ENCODE measurements at regions not wholly inside any gene's neighbourhood (a gene's known extent, or its start where the extent isn't known, plus 50 kb on each side); places are given as distances from the start of the nearest gene placed in this dataset.
"Not testable (repeated sequence)": the region's sequence is repeated elsewhere in the genome, so short reads cannot be mapped to it uniquely, and the experiment has no call there.

DNA sequence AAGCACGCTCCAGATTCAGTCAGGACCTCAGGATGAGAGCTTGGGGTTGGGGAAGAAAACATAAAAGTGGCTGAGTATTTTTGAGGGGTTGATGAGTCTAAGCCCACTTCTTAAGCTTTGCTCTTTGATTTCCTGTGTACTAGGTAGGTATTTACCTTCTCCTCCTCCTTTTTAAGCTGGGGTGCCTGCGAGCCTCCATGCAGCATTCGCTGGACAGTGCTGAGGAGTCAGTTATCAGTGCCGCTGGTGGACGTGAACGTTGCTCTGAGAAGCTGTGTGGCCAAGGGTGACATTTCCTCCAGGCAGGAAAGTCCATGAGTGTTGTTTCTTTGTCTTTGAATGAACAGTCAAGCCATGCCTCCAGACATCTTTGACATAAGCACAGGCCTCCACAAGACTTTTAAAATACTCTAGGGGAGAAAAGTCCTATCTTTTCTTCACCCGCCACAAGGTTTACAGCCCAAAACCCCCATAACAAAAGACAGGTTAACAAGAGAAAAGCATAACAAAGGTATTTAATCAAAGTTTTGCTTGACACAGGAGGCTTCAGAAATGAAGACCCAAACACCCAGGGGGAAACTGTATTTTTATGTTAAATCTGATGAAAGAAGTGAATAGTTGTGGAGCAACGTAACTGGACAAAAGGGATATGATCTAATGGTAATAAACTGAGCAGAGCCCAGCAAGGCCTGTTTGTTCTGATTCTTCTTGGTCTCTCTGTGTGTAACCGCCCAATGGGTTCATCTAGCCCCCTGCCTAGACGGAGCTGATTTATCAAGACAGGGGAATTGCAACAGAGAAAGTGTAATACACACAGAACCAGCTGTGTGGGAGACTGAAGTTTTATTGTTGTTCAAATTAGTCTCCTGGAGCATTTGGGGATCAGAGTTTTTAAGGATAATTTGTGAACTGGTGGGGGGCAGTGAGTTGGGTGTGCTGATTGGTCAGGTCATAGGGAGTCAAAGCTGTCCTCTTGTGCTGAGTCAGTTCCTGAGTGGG, 217.9 kb downstream of the SPATA31A1 start:
- not testable (repeated sequence) for H4K91ac ChIP-seq (ENCODE audit: low read length); H3K4me1 ChIP-seq (ENCODE audit: control insufficient read depth, insufficient read depth, low read depth, low read length); H3K27me3 ChIP-seq (ENCODE audit: control insufficient read depth in 1 of 2, insufficient read depth in 1 of 2, low read length in 2 of 2); H2BK15ac ChIP-seq (ENCODE audit: low read depth, poor library complexity, severe bottlenecking); H2BK120ac ChIP-seq (ENCODE audit: low read depth, low read length); DNase-seq; H2BK12ac ChIP-seq (ENCODE audit: low read length in 2 of 2); H2AFZ ChIP-seq (ENCODE audit: low read depth, low read length); H3K9ac ChIP-seq (ENCODE audit: low read length); H3K79me1 ChIP-seq (replicated peaks; ENCODE audit: low read length, poor library complexity, severe bottlenecking); H3K27ac ChIP-seq (ENCODE audit: low read length, poor library complexity, severe bottlenecking); H3K14ac ChIP-seq (ENCODE audit: low read length in 2 of 2); H3K36me3 ChIP-seq (ENCODE audit: control insufficient read depth in 1 of 2, insufficient read depth in 2 of 2, low read depth in 1 of 2, low read length in 2 of 2); H2BK5ac ChIP-seq (ENCODE audit: low read depth, low read length, poor library complexity, severe bottlenecking); H4K8ac ChIP-seq (ENCODE audit: low read length); H3K9me3 ChIP-seq (ENCODE audit: control insufficient read depth, low read length); H3K4ac ChIP-seq (ENCODE audit: low read depth in 1 of 2, low read length in 2 of 2); H2AK5ac ChIP-seq (ENCODE audit: low read length, severe bottlenecking); H3K4me3 ChIP-seq (ENCODE audit: insufficient read depth in 1 of 2, low read depth in 1 of 2, low read length in 2 of 2); H3K18ac ChIP-seq (ENCODE audit: low read depth in 1 of 2, low read length in 2 of 2); H3K4me2 ChIP-seq (ENCODE audit: low read length, poor library complexity, severe bottlenecking); H3K23ac ChIP-seq (ENCODE audit: low read length in 2 of 2)
- 54% methylated on average over 2 of the region's 10 CpGs for WGBS

DNA sequence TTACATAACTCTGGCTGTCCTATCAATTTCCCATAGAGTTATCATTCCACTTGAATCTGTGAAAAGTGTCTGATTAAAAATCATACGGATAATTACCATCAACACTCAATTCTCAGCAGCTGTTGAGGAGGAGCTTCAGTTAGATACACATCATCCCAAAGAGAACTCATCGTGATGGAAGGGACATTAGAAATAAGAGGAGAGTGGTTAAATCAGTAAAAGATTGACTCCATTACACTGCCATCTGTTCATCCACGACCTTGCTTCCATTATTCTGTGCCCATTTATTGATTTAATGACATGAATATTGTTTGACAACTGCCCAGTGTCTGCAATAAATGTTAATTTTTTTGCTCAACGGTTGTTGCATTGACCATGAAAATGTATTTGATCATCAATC, 223.5 kb downstream of the SPATA31A1 start:
- not testable (repeated sequence) for H3K79me1 ChIP-seq (replicated peaks; ENCODE audit: low read length, poor library complexity, severe bottlenecking); H3K14ac ChIP-seq (ENCODE audit: low read length in 2 of 2); DNase-seq; H3K4me3 ChIP-seq (ENCODE audit: insufficient read depth in 1 of 2, low read depth in 1 of 2, low read length in 2 of 2); H2BK15ac ChIP-seq (ENCODE audit: low read depth, poor library complexity, severe bottlenecking); H3K36me3 ChIP-seq (ENCODE audit: control insufficient read depth in 1 of 2, insufficient read depth in 2 of 2, low read depth in 1 of 2, low read length in 2 of 2); H3K27me3 ChIP-seq (ENCODE audit: control insufficient read depth in 1 of 2, insufficient read depth in 1 of 2, low read length in 2 of 2); H3K9me3 ChIP-seq (ENCODE audit: control insufficient read depth, low read length); H3K4me1 ChIP-seq (ENCODE audit: control insufficient read depth, insufficient read depth, low read depth, low read length); H3K18ac ChIP-seq (ENCODE audit: low read depth in 1 of 2, low read length in 2 of 2); H2BK12ac ChIP-seq (ENCODE audit: low read length in 2 of 2); H4K8ac ChIP-seq (ENCODE audit: low read length); H3K9ac ChIP-seq (ENCODE audit: low read length); H3K27ac ChIP-seq (ENCODE audit: low read length, poor library complexity, severe bottlenecking); H4K91ac ChIP-seq (ENCODE audit: low read length); H3K23ac ChIP-seq (ENCODE audit: low read length in 2 of 2); H2AFZ ChIP-seq (ENCODE audit: low read depth, low read length); H2BK120ac ChIP-seq (ENCODE audit: low read depth, low read length); H3K4ac ChIP-seq (ENCODE audit: low read depth in 1 of 2, low read length in 2 of 2); H2AK5ac ChIP-seq (ENCODE audit: low read length, severe bottlenecking); H3K4me2 ChIP-seq (ENCODE audit: low read length, poor library complexity, severe bottlenecking); H2BK5ac ChIP-seq (ENCODE audit: low read depth, low read length, poor library complexity, severe bottlenecking)
- no CpG with 5 or more reads among the region's 4 CpGs for WGBS

DNA sequence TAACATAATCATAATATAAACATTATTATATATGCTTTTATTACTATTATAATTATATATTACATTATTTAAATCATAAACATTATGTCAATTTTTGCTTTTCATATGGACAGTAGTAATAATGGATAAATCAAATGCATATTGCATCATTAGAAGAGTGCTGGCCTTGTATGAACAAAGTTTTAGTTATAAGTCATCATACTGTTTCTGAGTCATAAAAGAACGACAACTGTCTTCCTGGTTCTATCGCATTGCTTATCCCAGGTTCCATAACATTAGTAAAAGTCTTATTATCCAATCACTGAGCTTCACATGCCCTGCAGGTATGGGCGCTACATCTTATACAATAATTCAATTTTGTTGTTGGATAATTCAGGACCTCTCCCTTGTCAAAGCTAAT, 225.8 kb downstream of the SPATA31A1 start:
- H3K79me1 ChIP-seq (replicated peaks; ENCODE audit: low read length, poor library complexity, severe bottlenecking); H3K9me3 ChIP-seq (ENCODE audit: control insufficient read depth, low read length); H3K18ac ChIP-seq (ENCODE audit: low read depth in 1 of 2, low read length in 2 of 2); DNase-seq; H2BK5ac ChIP-seq (ENCODE audit: low read depth, low read length, poor library complexity, severe bottlenecking); H3K4me2 ChIP-seq (ENCODE audit: low read length, poor library complexity, severe bottlenecking); H3K4me1 ChIP-seq (ENCODE audit: control insufficient read depth, insufficient read depth, low read depth, low read length); H3K9ac ChIP-seq (ENCODE audit: low read length); H2BK120ac ChIP-seq (ENCODE audit: low read depth, low read length); H3K4ac ChIP-seq (ENCODE audit: low read depth in 1 of 2, low read length in 2 of 2); H3K27me3 ChIP-seq (ENCODE audit: control insufficient read depth in 1 of 2, insufficient read depth in 1 of 2, low read length in 2 of 2); H2BK12ac ChIP-seq (ENCODE audit: low read length in 2 of 2); H2AFZ ChIP-seq (ENCODE audit: low read depth, low read length); H2AK5ac ChIP-seq (ENCODE audit: low read length, severe bottlenecking); H3K23ac ChIP-seq (ENCODE audit: low read length in 2 of 2); H3K4me3 ChIP-seq (ENCODE audit: insufficient read depth in 1 of 2, low read depth in 1 of 2, low read length in 2 of 2); H2BK15ac ChIP-seq (ENCODE audit: low read depth, poor library complexity, severe bottlenecking); H4K8ac ChIP-seq (ENCODE audit: low read length); H4K91ac ChIP-seq (ENCODE audit: low read length); H3K27ac ChIP-seq (ENCODE audit: low read length, poor library complexity, severe bottlenecking); H3K36me3 ChIP-seq (ENCODE audit: control insufficient read depth in 1 of 2, insufficient read depth in 2 of 2, low read depth in 1 of 2, low read length in 2 of 2); H3K14ac ChIP-seq (ENCODE audit: low read length in 2 of 2): not testable (repeated sequence)
- WGBS = 100% methylated on average over 2 of the region's 3 CpGs

DNA sequence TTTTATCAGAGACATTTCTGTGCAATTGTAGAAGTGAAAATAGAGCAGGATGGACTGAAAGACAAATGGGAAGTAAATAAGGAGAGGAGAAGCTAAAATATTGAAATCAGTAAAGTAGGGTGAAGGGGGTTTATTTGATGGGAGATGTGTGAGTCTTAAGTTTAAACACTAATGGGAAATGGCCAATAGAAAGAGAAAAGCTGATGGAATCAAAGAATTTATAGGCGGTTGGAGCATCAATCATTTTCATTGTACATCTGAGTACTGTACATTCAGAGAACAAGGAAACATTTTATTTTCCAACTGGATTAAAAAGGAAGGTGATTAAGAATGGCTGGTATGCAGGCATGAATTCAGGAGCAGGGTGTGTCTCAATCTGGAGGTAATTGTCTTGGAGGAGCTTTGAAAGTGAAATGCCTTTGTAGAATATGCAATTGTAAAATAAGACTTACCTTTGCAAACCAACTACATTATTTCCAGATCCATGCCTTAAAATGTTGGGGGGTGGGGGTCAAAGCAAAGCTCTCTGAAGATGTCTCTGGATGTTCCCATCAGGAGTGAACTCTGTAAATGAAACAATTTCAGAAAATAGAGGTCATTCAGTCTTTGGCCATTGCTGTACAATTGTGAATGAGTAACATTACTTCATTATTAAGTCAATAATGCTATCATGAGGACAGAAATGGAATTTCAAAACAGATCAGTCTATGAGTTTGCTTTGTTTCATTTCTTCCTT, 227.4 kb downstream of the SPATA31A1 start:
- not testable (repeated sequence) for H4K91ac ChIP-seq (ENCODE audit: low read length); H2BK12ac ChIP-seq (ENCODE audit: low read length in 2 of 2); H3K9ac ChIP-seq (ENCODE audit: low read length); H3K23ac ChIP-seq (ENCODE audit: low read length in 2 of 2); H3K14ac ChIP-seq (ENCODE audit: low read length in 2 of 2); H3K79me1 ChIP-seq (replicated peaks; ENCODE audit: low read length, poor library complexity, severe bottlenecking); H3K4me3 ChIP-seq (ENCODE audit: insufficient read depth in 1 of 2, low read depth in 1 of 2, low read length in 2 of 2); H2AK5ac ChIP-seq (ENCODE audit: low read length, severe bottlenecking); H3K9me3 ChIP-seq (ENCODE audit: control insufficient read depth, low read length); H3K4ac ChIP-seq (ENCODE audit: low read depth in 1 of 2, low read length in 2 of 2); H3K36me3 ChIP-seq (ENCODE audit: control insufficient read depth in 1 of 2, insufficient read depth in 2 of 2, low read depth in 1 of 2, low read length in 2 of 2); H2AFZ ChIP-seq (ENCODE audit: low read depth, low read length); H3K18ac ChIP-seq (ENCODE audit: low read depth in 1 of 2, low read length in 2 of 2); H4K8ac ChIP-seq (ENCODE audit: low read length); H3K4me2 ChIP-seq (ENCODE audit: low read length, poor library complexity, severe bottlenecking); DNase-seq; H3K4me1 ChIP-seq (ENCODE audit: control insufficient read depth, insufficient read depth, low read depth, low read length); H2BK5ac ChIP-seq (ENCODE audit: low read depth, low read length, poor library complexity, severe bottlenecking); H3K27ac ChIP-seq (ENCODE audit: low read length, poor library complexity, severe bottlenecking); H2BK15ac ChIP-seq (ENCODE audit: low read depth, poor library complexity, severe bottlenecking); H2BK120ac ChIP-seq (ENCODE audit: low read depth, low read length); H3K27me3 ChIP-seq (ENCODE audit: control insufficient read depth in 1 of 2, insufficient read depth in 1 of 2, low read length in 2 of 2)
- WGBS = no CpG with 5 or more reads among the region's 1 CpG

Data from mesenchymal stem cell (in vitro differentiated cells and primary cell).